OCI-LY7 (cell line): ENCODE measurements at regions not wholly inside any gene's neighbourhood (a gene's known extent, or its start where the extent isn't known, plus 50 kb on each side); places are given as distances from the start of the nearest gene placed in this dataset.

ENCODE experiments used
- BruUV-seq: library from RNA; stranded (reverse); fragments of 400-500 nt; replicated peaks from 2 replicates; lab custom pipeline; 2021; lab: Mats Ljungman, UMichigan
- CTCF ChIA-PET: fragments of 300-600 bp; sonication (Branson Sonifier 250); formaldehyde crosslinking; loops from one replicate; lab custom pipeline; 2022; ENCODE audit warnings: antibody characterized with exemption; ENCODE audit not compliant: unreplicated experiment; lab: Charles Lee
- POLR2A ChIA-PET: fragments of 300-600 bp; sonication (Branson Sonifier 250); formaldehyde crosslinking; loops from one replicate; lab custom pipeline; 2022; ENCODE audit warnings: antibody characterized with exemption; lab: Charles Lee
- DNase-seq: peaks from one replicate; pipeline ENCODE4 v3.0.0-alpha.2; 2015; ENCODE audit warnings: low spot score
- H2AFZ ChIP-seq: fragments of 200-600 bp; sonication (generic), shearing (Covaris generic); 2 replicates; pipeline ENCODE4 v1.6.1; 2014; ENCODE audit warnings: mild to moderate bottlenecking, antibody characterized with exemption, low read length, moderate library complexity
- H3K27ac ChIP-seq: fragments of 200-600 bp; sonication (generic); 2 replicates; pipeline ENCODE4 v1.5.1; 2014; ENCODE audit warnings: mixed run types, low read depth, mild to moderate bottlenecking, moderate library complexity, low read length, inconsistent platforms; ENCODE audit not compliant: poor library complexity, severe bottlenecking
- H3K36me3 ChIP-seq: fragments of 200-600 bp; sonication (generic); 2 replicates; pipeline ENCODE4 v1.6.1; 2014; ENCODE audit warnings: mild to moderate bottlenecking, antibody characterized with exemption, low read length, moderate library complexity, mixed read lengths; ENCODE audit not compliant: insufficient read depth
- H3K4me1 ChIP-seq: fragments of 200-600 bp; sonication (generic); 2 replicates; pipeline ENCODE4 v1.5.1; 2014; ENCODE audit warnings: mild to moderate bottlenecking, low read length; ENCODE audit not compliant: insufficient read depth, poor library complexity, severe bottlenecking
- H3K4me2 ChIP-seq: fragments of 200-600 bp; sonication (generic); 2 replicates; pipeline ENCODE4 v1.6.1; 2014; ENCODE audit warnings: mild to moderate bottlenecking, low read length
- H3K4me3 ChIP-seq: fragments of 200-600 bp; sonication (generic); 2 replicates; pipeline ENCODE4 v1.5.1; 2014; ENCODE audit warnings: mild to moderate bottlenecking, low read depth, low read length; ENCODE audit not compliant: poor library complexity, severe bottlenecking
- H3K79me2 ChIP-seq: fragments of 200-600 bp; sonication (generic); 2 replicates; pipeline ENCODE4 v1.6.1; 2016; ENCODE audit warnings: low read depth, mild to moderate bottlenecking, low read length, moderate library complexity, mixed read lengths; ENCODE audit not compliant: insufficient read depth
- H3K9me2 ChIP-seq: fragments of 200-600 bp; sonication (generic); 2 replicates; pipeline ENCODE4 v1.6.1; 2016; ENCODE audit warnings: mild to moderate bottlenecking, low read length, mixed read lengths; ENCODE audit not compliant: insufficient read depth
- H3K9me3 ChIP-seq: fragments of 200-600 bp; sonication (generic); 2 replicates; pipeline ENCODE4 v1.6.1; 2014; ENCODE audit warnings: mild to moderate bottlenecking, mixed run types, low read length, mixed read lengths
- H4K20me1 ChIP-seq: fragments of 200-600 bp; sonication (generic); 2 replicates; pipeline ENCODE4 v1.6.1; 2014; ENCODE audit warnings: mild to moderate bottlenecking, antibody characterized with exemption, low read length, moderate library complexity, mixed read lengths; ENCODE audit not compliant: insufficient read depth
- CTCF ChIP-seq: fragments of 200-600 bp; sonication (generic); conservative IDR thresholded peaks from 2 replicates; pipeline ENCODE4 v1.5.1; 2014; ENCODE audit warnings: mild to moderate bottlenecking, antibody characterized with exemption, low read length, moderate library complexity, mixed read lengths
- EZH2phosphoT487 ChIP-seq: fragments of 200-600 bp; sonication (generic); IDR thresholded peaks from 2 replicates; pipeline ENCODE4 v1.6.1; 2018; ENCODE audit warnings: low read depth, borderline replicate concordance, mild to moderate bottlenecking, mixed run types, antibody characterized with exemption, low read length, moderate library complexity, mixed read lengths
- intact Hi-C: fragments of 100-400 bp; cut with micrococcal nuclease; formaldehyde crosslinking; loops from one replicate; pipeline ENCODE4 v1.10.0; 2022; ENCODE audit not compliant: unreplicated experiment

- intact Hi-C loops = no loop called here
- H3K36me3 ChIP-seq = no peaks in the 10 kb centered on the region
- no peak for DNase-seq
- no peaks in the 10 kb centered on the region for H3K79me2 ChIP-seq
- POLR2A ChIA-PET = no interaction called here
- H4K20me1 ChIP-seq = no peaks in the 10 kb centered on the region
- no peaks in the 10 kb centered on the region for H3K4me1 ChIP-seq
- no peak overlapping the region for H3K4me2 ChIP-seq
- CTCF ChIA-PET = no interaction called here
- no peak for TF ChIP-seq CTCF
- TF ChIP-seq EZH2phosphoT487 = no peak
- no TSS peak for BruUV-seq
- H3K4me3 ChIP-seq = no peak overlapping the region
- H3K9me2 ChIP-seq = no peaks in the 10 kb centered on the region
- no peak overlapping the region for H3K27ac ChIP-seq
- H3K9me3 ChIP-seq = no peaks in the 10 kb centered on the region
- no peak overlapping the region for H2AFZ ChIP-seq
These were observed 377.7 kb downstream of the PRR16 start for GRCh38 chr5:120841830-120842229.

GRCh38 chr5:120843390-120843980, 379.4 kb downstream of the PRR16 start:
- ChIA-PET CTCF (no interaction called here), POLR2A (no interaction called here)
- intact Hi-C loops = no loop called here
- H3K27ac ChIP-seq = no peak overlapping the region
- no peak for TF ChIP-seq EZH2phosphoT487
- no peak for TF ChIP-seq CTCF
- no peaks in the 10 kb centered on the region for H3K4me1 ChIP-seq
- H2AFZ ChIP-seq = no peak overlapping the region
- no peaks in the 10 kb centered on the region for H4K20me1 ChIP-seq
- H3K9me2 ChIP-seq = no peaks in the 10 kb centered on the region
- H3K9me3 ChIP-seq = no peaks in the 10 kb centered on the region
- H3K4me2 ChIP-seq = no peak overlapping the region
- H3K4me3 ChIP-seq = no peak overlapping the region
- BruUV-seq = no TSS peak
- no peaks in the 10 kb centered on the region for H3K36me3 ChIP-seq
- no peak for DNase-seq
- H3K79me2 ChIP-seq = no peaks in the 10 kb centered on the region

- POLR2A ChIA-PET = no interaction called here
- Histone ChIP-seq H3K9me2 (no peaks in the 10 kb centered on the region), H3K4me1 (no peaks in the 10 kb centered on the region), H3K4me3 (no peak overlapping the region), H3K4me2 (no peak overlapping the region), H3K27ac (no peak overlapping the region), H2AFZ (no peak overlapping the region), H3K36me3 (no peaks in the 10 kb centered on the region), H4K20me1 (no peaks in the 10 kb centered on the region), H3K79me2 (no peaks in the 10 kb centered on the region), H3K9me3 (no peaks in the 10 kb centered on the region)
- no TSS peak for BruUV-seq
- DNase-seq = no peak
- TF ChIP-seq EZH2phosphoT487 = no peak
- no peak for TF ChIP-seq CTCF
- intact Hi-C loops = no loop called here
- CTCF ChIA-PET = no interaction called here
These were observed 384.8 kb downstream of the PRR16 start for GRCh38 chr5:120848883-120849282.
